T47D (cell line): ENCODE measurements at regions not wholly inside any gene's neighbourhood (a gene's known extent, or its start where the extent isn't known, plus 50 kb on each side); places are given as distances from the start of the nearest gene placed in this dataset.
"Not testable (repeated sequence)": the region's sequence is repeated elsewhere in the genome, so short reads cannot be mapped to it uniquely, and the experiment has no call there.

Experiments used
- DNase-seq, 2 experiments: peaks; one replicate each; pipeline versions ENCODE4 v3.0.0 to v3.0.0-alpha.2; 2011 to 2012; ENCODE audit warnings: low read depth in 1 of 2, low spot score in 1 of 2
- JUND ChIP-seq: IDR thresholded peaks from 2 replicates; pipeline ENCODE4 v1.6.1; 2012; ENCODE audit warnings: low read depth
- in situ Hi-C: cut with HindIII; loops from 2 replicates; pipeline ENCODE4 v1.10.0; 2016; ENCODE audit warnings: low sequenced_read_pairs, low pct_unique_long_range_greater_than_20kb

DNA sequence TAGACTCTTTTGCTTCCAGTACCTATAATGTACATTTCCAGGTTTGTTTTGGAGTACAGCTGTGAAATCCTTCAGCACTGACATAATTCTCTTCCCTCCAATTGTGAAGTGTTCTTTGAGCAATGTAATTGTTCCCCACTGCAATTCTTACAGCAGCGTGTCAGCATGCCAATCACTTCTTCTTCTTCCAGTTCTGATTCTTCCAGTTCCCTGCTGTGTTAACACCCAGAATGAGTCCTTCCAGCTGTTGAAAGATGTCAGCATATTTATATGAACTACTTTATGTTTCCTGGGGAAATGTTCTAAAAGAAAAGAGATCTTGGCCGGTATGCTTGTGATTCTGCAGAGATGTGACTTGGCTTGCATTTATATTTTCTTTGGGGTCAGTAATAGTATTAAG lies 213.9 kb downstream of the UNC5CL start:
- in situ Hi-C loops, result no loop called here
- no peak for DNase-seq
- no peak for TF ChIP-seq JUND

GRCh38 chr6:40823917-40824891 lies 214.8 kb downstream of the UNC5CL start:
- peak; percentile 30 to 73 for DNase-seq
- in situ Hi-C loops, result not testable (repeated sequence)

DNA sequence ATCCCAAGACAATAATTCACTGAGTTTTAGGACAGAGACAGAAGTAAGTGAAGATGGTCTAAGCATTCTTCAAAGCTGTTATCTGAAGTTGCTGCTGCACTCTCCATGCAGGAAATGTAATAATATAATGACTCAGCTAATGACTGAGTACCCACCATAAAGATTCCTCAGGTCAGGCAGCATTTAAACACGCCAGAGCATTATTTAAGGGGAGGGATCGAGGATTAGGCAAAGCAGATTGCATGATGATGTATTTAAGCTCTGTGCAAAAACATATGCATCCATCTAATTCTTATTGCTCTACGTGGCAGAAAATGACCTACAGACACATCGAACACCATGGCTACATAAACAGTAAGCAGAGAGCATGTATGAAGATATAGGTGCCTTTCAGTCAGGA lies 216.4 kb downstream of the UNC5CL start:
- in situ Hi-C loops, result no loop called here
- no peak for TF ChIP-seq JUND
- DNase-seq, result no peak

GRCh38 chr6:40819182-40819834 lies 219.7 kb downstream of the UNC5CL start:
- in situ Hi-C loops, result no loop called here
- no peak for DNase-seq
- no peak for TF ChIP-seq JUND

GRCh38 chr6:40817369-40817768 lies 221.7 kb downstream of the UNC5CL start:
- in situ Hi-C loops, result no loop called here
- no peak for TF ChIP-seq JUND
- DNase-seq, result no peak

GRCh38 chr6:40816601-40817000 lies 222.4 kb downstream of the UNC5CL start:
- TF ChIP-seq JUND, result no peak
- in situ Hi-C loops, result no loop called here
- DNase-seq, result no peak

- TF ChIP-seq JUND, result no peak
- in situ Hi-C loops, result no loop called here
- DNase-seq, result no peak
These were observed 223.3 kb downstream of the UNC5CL start for GRCh38 chr6:40815731-40816130.

DNA sequence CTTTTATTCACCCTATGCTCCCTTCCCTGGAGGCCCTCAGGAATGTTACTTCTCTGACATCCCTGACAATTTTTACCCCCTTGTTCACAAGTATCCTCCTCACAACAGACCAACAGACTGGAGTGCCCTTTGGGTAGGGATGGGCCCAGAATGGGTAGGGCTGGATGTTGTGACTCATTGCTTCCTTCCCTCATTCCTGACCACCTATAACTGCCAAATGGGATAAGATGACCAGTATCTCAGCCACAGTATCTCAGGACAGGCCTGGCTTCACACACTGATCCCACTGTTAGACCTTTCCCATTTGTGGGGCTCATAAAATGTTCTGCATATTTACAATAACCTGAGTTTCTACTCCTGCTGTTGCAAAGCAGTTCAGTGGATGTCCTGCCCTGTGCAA lies 223.0 kb upstream of the LRFN2 start:
- TF ChIP-seq JUND, result no peak
- DNase-seq, result no peak
- in situ Hi-C loops, result no loop called here

DNA sequence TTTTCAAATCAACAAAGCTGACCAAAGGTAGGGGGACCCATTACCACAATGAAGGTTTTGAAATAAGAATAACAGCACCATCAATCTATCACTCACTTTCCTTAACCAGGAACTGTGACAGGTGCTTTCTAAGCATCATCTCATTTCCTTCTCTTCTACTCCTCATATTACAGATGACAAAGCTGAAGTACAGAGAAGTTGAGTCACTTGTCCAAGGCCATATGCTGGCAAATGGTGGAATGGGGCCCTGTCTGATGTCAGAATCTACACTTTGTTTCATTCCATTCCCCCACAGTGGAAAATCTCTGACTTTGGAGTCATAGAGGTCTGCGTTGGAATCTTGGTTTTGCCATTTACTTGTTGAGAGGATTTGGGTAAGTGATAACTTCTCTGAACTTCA lies 222.5 kb upstream of the LRFN2 start:
- DNase-seq, result no peak
- in situ Hi-C loops, result no loop called here
- no peak for TF ChIP-seq JUND

- DNase-seq, result no peak
- in situ Hi-C loops, result no loop called here
- no peak for TF ChIP-seq JUND
These were observed 220.3 kb upstream of the LRFN2 start for GRCh38 chr6:40807484-40807883.

GRCh38 chr6:40806256-40806864 lies 219.2 kb upstream of the LRFN2 start:
- TF ChIP-seq JUND, result no peak
- in situ Hi-C loops, result no loop called here
- no peak for DNase-seq

- in situ Hi-C loops, result no loop called here
- no peak for TF ChIP-seq JUND
- no peak for DNase-seq
These were observed 218.2 kb upstream of the LRFN2 start for GRCh38 chr6:40805336-40805735.

DNA sequence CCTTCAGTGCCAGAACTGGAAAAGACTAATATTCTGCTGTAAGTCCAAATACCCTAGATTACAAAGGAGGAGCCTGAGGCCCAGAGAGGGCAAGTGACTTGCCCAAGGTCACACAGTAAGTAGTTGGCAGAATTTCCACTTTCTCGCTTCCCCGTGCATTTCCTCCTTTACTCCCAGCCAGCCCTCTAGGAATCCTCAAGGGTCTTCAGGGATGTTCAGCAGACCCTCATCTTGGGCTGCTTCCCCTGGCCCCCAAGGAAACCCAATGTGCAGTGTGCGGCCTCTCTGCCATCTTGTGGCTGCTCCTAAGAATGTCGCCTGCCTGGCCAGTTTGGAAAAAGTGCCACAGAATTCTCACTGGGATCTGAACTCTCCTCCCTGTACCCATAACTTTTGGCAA lies 217.7 kb upstream of the LRFN2 start:
- TF ChIP-seq JUND, result no peak
- no peak for DNase-seq

More for the DNA sequence above, 217.7 kb upstream of the LRFN2 start:
- in situ Hi-C loops, result no loop called here
